ENCODE measurements at regions not wholly inside any gene's neighbourhood (a gene's known extent, or its start where the extent isn't known, plus 50 kb on each side); places are given as distances from the start of the nearest gene placed in this dataset.

DNA sequence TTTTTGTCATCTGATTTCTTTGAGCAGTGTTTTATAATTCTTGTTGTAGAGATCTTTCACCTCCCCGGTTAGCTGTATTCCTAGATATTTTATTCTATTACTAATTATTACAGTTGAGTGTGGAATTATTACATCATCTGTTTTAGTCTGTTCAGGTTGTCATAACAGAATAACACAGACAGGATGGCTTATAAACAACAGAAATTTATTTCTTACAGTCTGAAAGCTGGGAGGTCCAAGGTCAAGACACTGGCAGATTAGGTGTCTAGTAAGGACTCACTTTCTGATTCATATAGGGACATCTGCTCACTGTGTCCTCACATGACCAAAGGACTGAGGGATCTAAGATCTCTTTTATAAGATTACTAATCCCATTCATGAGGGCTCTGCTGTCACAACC, 121.3 kb upstream of the THBS1 start:
- ATAC-seq (ENCODE audit: insufficient read depth, low FRiP score): no peak
- DNase-seq: no peak
- Histone ChIP-seq H3K4me1 (ENCODE audit: control insufficient read depth in 5 of 5, insufficient read depth in 5 of 5, low read length in 5 of 5) (peaks cover 0 to 22% (median 6%) of the 10 kb centered on the region in 5 donors), H3K9ac (ENCODE audit: insufficient read depth in 1 of 2, low read length in 2 of 2) (no peak overlapping the region), H3K4me3 (no peak overlapping the region), H3K9me3 (ENCODE audit: control insufficient read depth in 4 of 4, insufficient read depth in 3 of 4, low read length in 3 of 4) (peaks cover 0 to 2% (median 0%) of the 10 kb centered on the region in 4 donors), H3K36me3 (ENCODE audit: control insufficient read depth in 4 of 4, insufficient read depth in 4 of 4, low read length in 4 of 4) (no peaks in the 10 kb centered on the region), H3K27ac (ENCODE audit: low read depth in 1 of 2, low read length in 1 of 2) (no peak overlapping the region), H3K27me3 (ENCODE audit: control insufficient read depth in 3 of 3, insufficient read depth in 3 of 3, low read length in 2 of 3) (no peaks in the 10 kb centered on the region)
- WGBS, 2 donors: 66 to 86% methylated on average over 1 of the region's 1 CpG
- TF ChIP-seq, protein P1, sequence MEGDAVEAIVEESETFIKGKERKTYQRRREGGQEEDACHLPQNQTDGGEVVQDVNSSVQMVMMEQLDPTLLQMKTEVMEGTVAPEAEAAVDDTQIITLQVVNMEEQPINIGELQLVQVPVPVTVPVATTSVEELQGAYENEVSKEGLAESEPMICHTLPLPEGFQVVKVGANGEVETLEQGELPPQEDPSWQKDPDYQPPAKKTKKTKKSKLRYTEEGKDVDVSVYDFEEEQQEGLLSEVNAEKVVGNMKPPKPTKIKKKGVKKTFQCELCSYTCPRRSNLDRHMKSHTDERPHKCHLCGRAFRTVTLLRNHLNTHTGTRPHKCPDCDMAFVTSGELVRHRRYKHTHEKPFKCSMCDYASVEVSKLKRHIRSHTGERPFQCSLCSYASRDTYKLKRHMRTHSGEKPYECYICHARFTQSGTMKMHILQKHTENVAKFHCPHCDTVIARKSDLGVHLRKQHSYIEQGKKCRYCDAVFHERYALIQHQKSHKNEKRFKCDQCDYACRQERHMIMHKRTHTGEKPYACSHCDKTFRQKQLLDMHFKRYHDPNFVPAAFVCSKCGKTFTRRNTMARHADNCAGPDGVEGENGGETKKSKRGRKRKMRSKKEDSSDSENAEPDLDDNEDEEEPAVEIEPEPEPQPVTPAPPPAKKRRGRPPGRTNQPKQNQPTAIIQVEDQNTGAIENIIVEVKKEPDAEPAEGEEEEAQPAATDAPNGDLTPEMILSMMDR (IDR thresholded peaks at IDR 0.05; ENCODE audit: control extremely low read depth, extremely low read depth): no peak

DNA sequence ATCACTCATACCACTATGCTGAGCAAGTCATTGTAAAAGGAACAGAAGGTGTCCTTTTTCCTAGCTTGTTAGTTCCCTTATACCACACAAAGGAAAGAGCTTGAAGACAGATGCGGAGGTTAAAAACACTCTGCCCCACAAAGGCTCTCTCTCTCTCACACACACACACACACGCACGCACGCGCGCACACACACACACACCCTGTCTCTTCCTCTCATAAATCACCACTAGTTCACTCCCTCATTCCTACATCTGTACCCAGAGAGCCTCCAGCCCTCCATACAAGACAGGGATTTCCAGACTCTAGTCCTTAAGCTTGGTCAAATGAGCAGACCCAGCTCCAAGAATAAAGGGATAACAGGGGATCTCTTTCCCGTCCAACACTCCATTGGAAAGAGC, 120.1 kb upstream of the THBS1 start:
- H3K4me3 ChIP-seq: no peak overlapping the region
- no peaks in the 10 kb centered on the region for H3K36me3 ChIP-seq (ENCODE audit: control insufficient read depth in 4 of 4, insufficient read depth in 4 of 4, low read length in 4 of 4)
- TF ChIP-seq, protein P1 (IDR thresholded peaks at IDR 0.05; ENCODE audit: control extremely low read depth, extremely low read depth): no peak
- ATAC-seq (ENCODE audit: insufficient read depth, low FRiP score): no peak
- peaks cover 0 to 15% (median 5%) of the 10 kb centered on the region in 5 donors for H3K4me1 ChIP-seq (ENCODE audit: control insufficient read depth in 5 of 5, insufficient read depth in 5 of 5, low read length in 5 of 5)
- WGBS, 2 donors: 80 to 83% methylated on average over 7 of the region's 7 CpGs
- DNase-seq: no peak
- no peak overlapping the region for H3K27ac ChIP-seq (ENCODE audit: low read depth in 1 of 2, low read length in 1 of 2)
- H3K9me3 ChIP-seq (ENCODE audit: control insufficient read depth in 4 of 4, insufficient read depth in 3 of 4, low read length in 3 of 4): peaks cover 0 to 3% (median under 1%) of the 10 kb centered on the region in 4 donors
- H3K27me3 ChIP-seq (ENCODE audit: control insufficient read depth in 3 of 3, insufficient read depth in 3 of 3, low read length in 2 of 3): no peaks in the 10 kb centered on the region
- no peak overlapping the region for H3K9ac ChIP-seq (ENCODE audit: insufficient read depth in 1 of 2, low read length in 2 of 2)

DNA sequence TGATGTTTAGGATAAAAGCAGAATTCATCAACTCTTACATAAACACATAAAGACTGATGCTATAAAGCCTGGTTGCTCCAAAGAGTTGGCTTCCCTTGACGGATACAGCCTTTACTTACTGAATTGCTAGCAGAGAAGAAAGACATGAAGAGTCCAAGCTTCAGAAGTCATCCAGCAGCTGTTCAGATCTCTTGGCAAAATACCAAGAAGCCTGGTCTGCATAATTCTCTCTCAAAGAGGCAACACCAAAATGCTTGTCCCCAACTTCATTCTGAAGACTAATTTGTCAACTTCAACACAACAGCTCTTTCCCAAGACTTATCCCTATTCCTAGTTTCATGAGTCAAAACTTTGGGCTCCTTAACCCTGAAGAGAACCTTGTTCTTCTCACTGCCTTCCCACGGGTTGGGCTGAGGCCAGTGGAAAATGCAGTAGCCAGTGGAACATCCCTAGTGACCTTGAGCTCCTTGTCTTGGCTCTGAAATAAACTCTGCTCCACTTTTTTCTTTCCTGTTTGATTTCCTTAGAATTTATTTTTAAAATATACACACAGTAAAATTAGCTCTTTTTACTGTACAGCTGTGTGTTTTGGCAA, 119.2 kb upstream of the THBS1 start:
- Histone ChIP-seq H3K9me3 (ENCODE audit: control insufficient read depth in 4 of 4, insufficient read depth in 3 of 4, low read length in 3 of 4) (peaks cover 0 to 3% (median under 1%) of the 10 kb centered on the region in 4 donors), H3K9ac (ENCODE audit: insufficient read depth in 1 of 2, low read length in 2 of 2) (no peak overlapping the region), H3K4me3 (no peak overlapping the region), H3K27ac (ENCODE audit: low read depth in 1 of 2, low read length in 1 of 2) (peak overlapping the region in 1 of 2 donors; percentile 46), H3K27me3 (ENCODE audit: control insufficient read depth in 3 of 3, insufficient read depth in 3 of 3, low read length in 2 of 3) (no peaks in the 10 kb centered on the region), H3K4me1 (ENCODE audit: control insufficient read depth in 5 of 5, insufficient read depth in 5 of 5, low read length in 5 of 5) (peaks cover 0 to 17% (median 5%) of the 10 kb centered on the region in 5 donors), H3K36me3 (ENCODE audit: control insufficient read depth in 4 of 4, insufficient read depth in 4 of 4, low read length in 4 of 4) (no peaks in the 10 kb centered on the region)
- TF ChIP-seq, protein P1 (IDR thresholded peaks at IDR 0.05; ENCODE audit: control extremely low read depth, extremely low read depth): no peak
- WGBS, 2 donors: 53 to 79% methylated on average over 2 of the region's 2 CpGs
- DNase-seq (peak in 2 of 3 donors; percentile 62 to 75), ATAC-seq (ENCODE audit: insufficient read depth, low FRiP score) (no peak)

DNA sequence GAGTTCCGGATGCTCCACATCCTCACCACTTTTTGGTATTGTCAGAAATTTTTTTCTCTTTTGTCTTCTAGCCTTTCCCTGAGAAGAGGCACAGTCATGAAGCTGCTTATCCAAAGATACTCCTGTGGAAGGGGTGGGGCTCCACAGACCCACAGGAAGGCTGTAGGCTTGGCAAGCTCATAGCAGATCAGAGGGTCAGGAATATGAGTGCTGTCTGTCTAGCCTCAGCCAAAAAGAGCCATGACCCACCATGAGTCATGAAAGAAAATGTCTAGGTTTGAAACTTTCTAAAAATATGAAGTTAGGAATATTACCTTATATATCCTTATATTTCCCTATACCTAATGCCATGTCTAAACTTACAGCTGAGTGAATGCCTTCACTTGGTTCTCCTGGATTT, 118.2 kb upstream of the THBS1 start:
- H3K36me3 ChIP-seq (ENCODE audit: control insufficient read depth in 4 of 4, insufficient read depth in 4 of 4, low read length in 4 of 4): no peaks in the 10 kb centered on the region
- TF ChIP-seq, protein P1 (IDR thresholded peaks at IDR 0.05; ENCODE audit: control extremely low read depth, extremely low read depth): no peak
- DNase-seq (no peak), ATAC-seq (ENCODE audit: insufficient read depth, low FRiP score) (no peak)
- no peak overlapping the region for H3K9ac ChIP-seq (ENCODE audit: insufficient read depth in 1 of 2, low read length in 2 of 2)
- 97 to 98% methylated on average over 1 of the region's 1 CpG for WGBS, 2 donors
- H3K27ac ChIP-seq (ENCODE audit: low read depth in 1 of 2, low read length in 1 of 2): no peak overlapping the region
- H3K4me1 ChIP-seq (ENCODE audit: control insufficient read depth in 5 of 5, insufficient read depth in 5 of 5, low read length in 5 of 5): peaks cover 0 to 19% (median 5%) of the 10 kb centered on the region in 5 donors
- H3K27me3 ChIP-seq (ENCODE audit: control insufficient read depth in 3 of 3, insufficient read depth in 3 of 3, low read length in 2 of 3): no peaks in the 10 kb centered on the region
- H3K4me3 ChIP-seq: no peak overlapping the region
- peaks cover 0 to 3% (median under 1%) of the 10 kb centered on the region in 4 donors for H3K9me3 ChIP-seq (ENCODE audit: control insufficient read depth in 4 of 4, insufficient read depth in 3 of 4, low read length in 3 of 4)
